ENCODE measurements at regions not wholly inside any gene's neighbourhood (a gene's known extent, or its start where the extent isn't known, plus 50 kb on each side); places are given as distances from the start of the nearest gene placed in this dataset.

GRCh38 chr13:109879338-109879737 lies 93.0 kb upstream of the IRS2 start:
- intact Hi-C loops (cut with DNase I) = no loop called here
- Histone ChIP-seq H3K27ac (no peak overlapping the region), H3K27me3 (peaks cover 0 to 5% (median 0%) of the 10 kb centered on the region in 4 donors), H3K36me3 (no peaks in the 10 kb centered on the region), H3K4me3 (no peak overlapping the region), H3K4me1 (no peaks in the 10 kb centered on the region), H3K9me3 (no peaks in the 10 kb centered on the region)
- TF ChIP-seq POLR2A (IDR thresholded peaks at IDR 0.05) (no peak), CTCF (IDR thresholded peaks at IDR 0.05) (no peak)
- 75 to 76% methylated on average over 2 to 6 of the region's 6 CpGs for WGBS, 2 donors
- no peak for DNase-seq

GRCh38 chr13:109877809-109878208 lies 91.4 kb upstream of the IRS2 start:
- intact Hi-C loops (cut with DNase I) = no loop called here
- Histone ChIP-seq H3K4me1 (no peaks in the 10 kb centered on the region), H3K4me3 (no peak overlapping the region), H3K27me3 (peaks cover 0 to 5% (median 0%) of the 10 kb centered on the region in 4 donors), H3K27ac (no peak overlapping the region), H3K36me3 (no peaks in the 10 kb centered on the region), H3K9me3 (no peaks in the 10 kb centered on the region)
- 94 to 98% methylated on average over 6 of the region's 7 CpGs for WGBS, 2 donors
- TF ChIP-seq POLR2A (IDR thresholded peaks at IDR 0.05) (no peak), CTCF (IDR thresholded peaks at IDR 0.05) (no peak)
- no peak for DNase-seq

- TF ChIP-seq POLR2A (IDR thresholded peaks at IDR 0.05) = no peak
- no peak for TF ChIP-seq CTCF (IDR thresholded peaks at IDR 0.05)
- H3K4me1 ChIP-seq = no peaks in the 10 kb centered on the region
- WGBS, 2 donors = 67 to 76% methylated on average over 2 to 3 of the region's 4 CpGs
- DNase-seq = no peak
- no peaks in the 10 kb centered on the region for H3K9me3 ChIP-seq
- H3K27ac ChIP-seq = peak overlapping the region in 2 of 4 donors; percentile 23 to 31
- peaks cover 0 to 2% (median 0%) of the 10 kb centered on the region in 4 donors for H3K27me3 ChIP-seq
- intact Hi-C loops (cut with DNase I) = no loop called here
- H3K36me3 ChIP-seq = no peaks in the 10 kb centered on the region
- H3K4me3 ChIP-seq = no peak overlapping the region
These were observed 89.4 kb upstream of the IRS2 start for GRCh38 chr13:109875746-109876145.

- 46 to 52% methylated on average over 6 of the region's 6 CpGs for WGBS, 2 donors
- TF ChIP-seq CTCF (IDR thresholded peaks at IDR 0.05) = no peak
- no peak for TF ChIP-seq POLR2A (IDR thresholded peaks at IDR 0.05)
These were observed 88.4 kb upstream of the IRS2 start for GRCh38 chr13:109874484-109875454.

GRCh38 chr13:109873351-109874123 lies 87.2 kb upstream of the IRS2 start:
- 81 to 91% methylated on average over 12 to 17 of the region's 17 CpGs for WGBS, 2 donors
- Histone ChIP-seq H3K36me3 (no peaks in the 10 kb centered on the region), H3K27me3 (no peaks in the 10 kb centered on the region), H3K4me1 (peaks cover 4 to 18% (median 6%) of the 10 kb centered on the region in 3 donors), H3K27ac (no peak overlapping the region), H3K4me3 (no peak overlapping the region), H3K9me3 (no peaks in the 10 kb centered on the region)
- no peak for TF ChIP-seq CTCF (IDR thresholded peaks at IDR 0.05)
- TF ChIP-seq POLR2A (IDR thresholded peaks at IDR 0.05) = no peak
- intact Hi-C loops (cut with DNase I) = no loop called here
- DNase-seq = no peak

More at GRCh38 chr13:109874484-109875454, 88.4 kb upstream of the IRS2 start:
- H3K36me3 ChIP-seq = no peaks in the 10 kb centered on the region
- H3K9me3 ChIP-seq = no peaks in the 10 kb centered on the region
- H3K27ac ChIP-seq = peak overlapping the region in 2 of 4 donors; percentile 23 to 45
- no peak overlapping the region for H3K4me3 ChIP-seq
- DNase-seq = no peak
- H3K27me3 ChIP-seq = no peaks in the 10 kb centered on the region
- intact Hi-C loops (cut with DNase I) = no loop called here
- peaks cover 0 to 6% (median under 1%) of the 10 kb centered on the region in 3 donors for H3K4me1 ChIP-seq

Measured in esophagus squamous epithelium (tissue), 5 donors.